ENCODE measurements at regions not wholly inside any gene's neighbourhood (a gene's known extent, or its start where the extent isn't known, plus 50 kb on each side); places are given as distances from the start of the nearest gene placed in this dataset.

GRCh38 chr12:67853204-67853603 is 136.0 kb upstream of the IFNG-AS1 start:
- no peak for TF ChIP-seq CTCF (IDR thresholded peaks at IDR 0.05)
- no peak for TF ChIP-seq POLR2A (IDR thresholded peaks at IDR 0.05)
- TF ChIP-seq EP300 (IDR thresholded peaks at IDR 0.05), result no peak

Measured in ovary (tissue), 3 donors.